Skeletal muscle cell (primary cell): ENCODE measurements at regions not wholly inside any gene's neighbourhood (a gene's known extent, or its start where the extent isn't known, plus 50 kb on each side); places are given as distances from the start of the nearest gene placed in this dataset.

Experiments
- DNase-seq: peaks from one replicate; pipeline ENCODE4 v3.0.0-alpha.2; 2010; ENCODE audit warnings: low read depth
- H3K4me3 ChIP-seq: 2 replicates; pipeline ENCODE4 v1.5.1; 2011; ENCODE audit warnings: low read depth, mild to moderate bottlenecking, control low read depth, low read length, moderate library complexity

GRCh38 chr3:118000219-118000618 lies 1034.4 kb downstream of the IGSF11 start:
- H3K4me3 ChIP-seq = no peak overlapping the region
- no peak for DNase-seq

GRCh38 chr3:118001380-118001779 lies 1033.3 kb downstream of the IGSF11 start:
- no peak for DNase-seq
- no peak overlapping the region for H3K4me3 ChIP-seq

GRCh38 chr3:118011910-118012309 lies 1022.7 kb downstream of the IGSF11 start:
- no peak overlapping the region for H3K4me3 ChIP-seq
- DNase-seq = no peak

GRCh38 chr3:118029049-118029448 lies 1005.6 kb downstream of the IGSF11 start:
- no peak overlapping the region for H3K4me3 ChIP-seq
- no peak for DNase-seq

GRCh38 chr3:118036215-118036614 lies 998.4 kb downstream of the IGSF11 start:
- H3K4me3 ChIP-seq = no peak overlapping the region
- DNase-seq = no peak

GRCh38 chr3:118055381-118055780 lies 979.3 kb downstream of the IGSF11 start:
- DNase-seq = no peak
- H3K4me3 ChIP-seq = no peak overlapping the region

- no peak overlapping the region for H3K4me3 ChIP-seq
- no peak for DNase-seq
Measured at GRCh38 chr3:118057086-118057485, 977.6 kb downstream of the IGSF11 start.

GRCh38 chr3:118059096-118059495 lies 975.5 kb downstream of the IGSF11 start:
- H3K4me3 ChIP-seq = no peak overlapping the region
- DNase-seq = no peak

GRCh38 chr3:118067439-118067838 lies 967.2 kb downstream of the IGSF11 start:
- no peak overlapping the region for H3K4me3 ChIP-seq
- no peak for DNase-seq

- no peak overlapping the region for H3K4me3 ChIP-seq
- DNase-seq = no peak
Measured at GRCh38 chr3:118075873-118076272, 958.8 kb downstream of the IGSF11 start.

GRCh38 chr3:118077332-118077731 lies 957.3 kb downstream of the IGSF11 start:
- DNase-seq = no peak

GRCh38 chr3:118080889-118081288 lies 953.8 kb downstream of the IGSF11 start:
- DNase-seq = no peak
- H3K4me3 ChIP-seq = no peak overlapping the region

More at GRCh38 chr3:118077332-118077731, 957.3 kb downstream of the IGSF11 start:
- H3K4me3 ChIP-seq = no peak overlapping the region

GRCh38 chr3:118088696-118089095 lies 946.0 kb downstream of the IGSF11 start:
- no peak for DNase-seq
- no peak overlapping the region for H3K4me3 ChIP-seq

GRCh38 chr3:118089563-118089962 lies 945.1 kb downstream of the IGSF11 start:
- H3K4me3 ChIP-seq = no peak overlapping the region
- DNase-seq = no peak

GRCh38 chr3:118097226-118097625 lies 937.4 kb downstream of the IGSF11 start:
- no peak for DNase-seq
- no peak overlapping the region for H3K4me3 ChIP-seq

GRCh38 chr3:118097660-118098059 lies 937.0 kb downstream of the IGSF11 start:
- no peak overlapping the region for H3K4me3 ChIP-seq

GRCh38 chr3:118098827-118099226 lies 935.8 kb downstream of the IGSF11 start:
- no peak for DNase-seq
- no peak overlapping the region for H3K4me3 ChIP-seq

More at GRCh38 chr3:118097660-118098059, 937.0 kb downstream of the IGSF11 start:
- DNase-seq = no peak

- no peak for DNase-seq
- no peak overlapping the region for H3K4me3 ChIP-seq
Measured at GRCh38 chr3:118101891-118102290, 932.8 kb downstream of the IGSF11 start.

- no peak for DNase-seq
- H3K4me3 ChIP-seq = no peak overlapping the region
Measured at GRCh38 chr3:118102737-118103136, 931.9 kb downstream of the IGSF11 start.

GRCh38 chr3:118108201-118108600 lies 926.4 kb downstream of the IGSF11 start:
- H3K4me3 ChIP-seq = no peak overlapping the region
- DNase-seq = no peak

GRCh38 chr3:118108769-118109168 lies 925.9 kb downstream of the IGSF11 start:
- H3K4me3 ChIP-seq = no peak overlapping the region
- no peak for DNase-seq

GRCh38 chr3:118110211-118110610 lies 924.4 kb downstream of the IGSF11 start:
- DNase-seq = no peak
- no peak overlapping the region for H3K4me3 ChIP-seq
